HG03432 (cell line): ENCODE measurements at regions not wholly inside any gene's neighbourhood (a gene's known extent, or its start where the extent isn't known, plus 50 kb on each side); places are given as distances from the start of the nearest gene placed in this dataset.
A peak's percentile ranks its signal among the peaks of the same experiment; 100 is the strongest.
"Not testable (repeated sequence)": the region's sequence is repeated elsewhere in the genome, so short reads cannot be mapped to it uniquely, and the experiment has no call there.

ENCODE experiments used
- ATAC-seq: cut with Tn5 transposase; IDR thresholded peaks from one replicate; pipeline ENCODE4 v1.9.1; 2021; ENCODE audit warnings: mild to moderate bottlenecking, moderate library complexity; ENCODE audit not compliant: unreplicated experiment

DNA sequence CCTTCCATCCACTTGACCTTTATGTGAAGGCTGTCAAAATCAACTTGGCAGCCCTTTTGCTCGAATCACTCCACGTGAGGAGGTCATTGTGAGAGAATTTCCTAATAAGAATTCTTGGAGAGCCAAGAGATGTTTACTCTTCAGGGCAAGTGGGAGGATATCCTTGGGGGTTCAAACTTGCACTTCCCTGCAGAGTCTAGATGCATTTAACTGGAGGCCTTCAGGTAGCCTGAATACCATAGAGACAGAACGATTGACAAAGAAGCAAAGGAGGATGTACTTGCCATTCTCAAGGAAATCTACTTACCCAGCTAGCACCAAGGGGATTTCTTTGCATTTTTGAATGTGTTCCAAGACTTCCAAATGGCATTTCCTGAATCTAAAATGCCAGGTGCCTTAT is 1702.6 kb upstream of the FLRT2 start:
- ATAC-seq = no peak

DNA sequence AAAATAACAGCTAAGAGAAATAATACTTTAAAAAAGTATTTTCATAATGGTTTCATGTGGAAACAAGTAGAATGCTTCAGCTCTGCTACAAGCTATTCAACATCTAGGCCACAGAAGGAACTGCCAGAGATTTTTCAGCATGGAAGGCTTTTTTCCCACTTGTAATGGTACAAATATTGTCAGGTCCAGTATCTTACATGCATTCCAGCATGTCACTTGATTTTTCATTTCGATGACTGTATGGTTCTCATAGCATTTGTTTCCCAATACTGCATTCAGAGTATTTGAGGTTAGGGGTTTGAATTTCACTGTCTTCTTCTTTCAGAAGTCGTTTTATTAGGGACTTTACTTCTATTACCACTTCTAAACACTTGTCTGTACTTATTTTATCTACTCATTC is 1701.5 kb upstream of the FLRT2 start:
- ATAC-seq = no peak

DNA sequence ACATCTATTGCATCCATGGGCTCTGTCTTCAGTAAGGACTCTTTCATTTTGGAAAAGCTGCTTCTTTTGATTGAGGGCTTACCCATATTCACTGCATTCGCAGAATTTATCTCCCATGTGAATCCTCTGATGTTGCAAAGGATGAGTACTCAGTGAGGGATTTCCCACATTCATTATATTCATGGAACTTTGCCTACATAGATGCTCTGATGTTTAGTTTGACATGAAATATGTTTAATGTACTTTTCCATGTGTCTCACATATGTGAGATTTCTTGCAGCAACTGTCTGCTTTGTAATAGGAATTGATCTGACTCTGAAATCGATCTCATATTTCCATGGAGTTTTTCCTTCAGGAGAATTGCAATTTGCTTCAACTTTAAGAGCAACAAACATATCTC is 1699.6 kb upstream of the FLRT2 start:
- no peak for ATAC-seq

DNA sequence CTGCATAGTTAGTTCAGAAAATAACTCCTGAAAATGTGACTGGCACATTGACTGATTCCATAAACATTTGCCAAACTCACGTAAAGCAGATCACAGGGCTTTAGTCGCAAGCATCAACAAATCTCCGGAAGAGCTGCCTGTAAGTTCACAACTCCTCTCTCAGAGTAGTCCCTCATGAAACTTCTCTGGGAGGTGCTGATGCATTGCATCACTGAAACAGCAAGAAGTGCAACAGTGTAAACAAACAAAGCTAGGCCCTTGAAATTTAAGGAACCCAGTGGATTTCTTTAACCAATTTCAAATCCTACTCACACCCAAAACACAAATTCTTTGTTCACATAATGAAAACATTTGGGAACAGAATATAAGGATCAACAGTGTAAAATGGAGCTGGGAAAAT is 1691.7 kb upstream of the FLRT2 start:
- no peak for ATAC-seq

DNA sequence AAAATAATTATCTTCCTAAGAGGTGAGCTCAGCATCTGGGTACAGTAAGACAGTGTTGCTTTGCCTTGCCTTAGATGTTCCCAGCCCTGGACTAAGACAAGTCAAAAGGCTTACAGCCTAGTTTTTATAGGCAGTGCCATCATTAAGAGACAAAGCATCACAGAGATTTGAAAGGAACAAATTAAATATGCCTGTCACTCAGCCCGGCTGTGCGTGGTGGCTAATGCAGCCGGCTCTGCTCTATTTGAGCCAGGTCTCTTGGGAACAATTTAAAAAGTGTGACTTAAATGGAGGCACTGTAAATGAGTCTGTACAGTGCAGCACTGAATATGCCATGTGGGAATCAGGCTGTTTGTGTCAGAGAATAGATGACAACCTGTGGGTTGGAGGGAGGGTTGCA is 1687.4 kb upstream of the FLRT2 start:
- no peak for ATAC-seq

DNA sequence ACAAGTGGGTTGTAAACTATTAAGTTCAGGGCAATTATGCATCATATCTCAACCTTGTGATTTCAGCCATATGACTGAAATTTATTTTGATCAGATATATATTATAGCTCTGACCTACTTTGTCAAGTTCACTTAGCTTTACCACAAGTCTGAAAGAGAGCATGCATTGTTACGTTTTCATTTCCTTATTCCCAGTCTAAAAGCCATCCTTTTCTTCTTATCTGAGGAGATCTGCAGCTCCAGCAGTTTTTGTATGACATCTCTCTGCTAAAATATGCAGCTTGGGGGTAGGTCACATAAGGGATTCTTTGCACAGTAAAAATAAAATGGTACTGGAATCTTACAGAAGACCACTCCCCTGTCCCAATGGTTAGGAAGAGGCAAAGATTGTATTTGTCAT is 1682.8 kb upstream of the FLRT2 start:
- ATAC-seq = no peak

DNA sequence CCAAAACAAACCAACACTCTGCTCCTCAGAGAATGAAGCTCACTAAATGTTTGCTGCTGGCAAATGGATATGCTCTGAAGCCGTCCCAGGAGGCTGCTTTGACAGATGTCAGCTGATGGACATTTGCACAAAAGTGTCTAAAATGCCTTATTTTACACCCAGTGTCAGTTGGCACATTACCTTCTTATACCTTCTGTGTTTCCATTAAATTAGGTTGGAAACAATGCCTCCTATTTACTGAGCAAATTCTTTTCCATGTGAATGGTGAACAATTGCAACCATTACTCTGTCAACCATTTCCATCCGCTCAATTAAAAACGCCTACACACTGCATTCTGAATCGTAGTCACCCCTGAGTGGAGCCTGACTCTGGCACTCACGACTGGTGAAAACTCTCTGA is 1679.9 kb upstream of the FLRT2 start:
- ATAC-seq = no peak

DNA sequence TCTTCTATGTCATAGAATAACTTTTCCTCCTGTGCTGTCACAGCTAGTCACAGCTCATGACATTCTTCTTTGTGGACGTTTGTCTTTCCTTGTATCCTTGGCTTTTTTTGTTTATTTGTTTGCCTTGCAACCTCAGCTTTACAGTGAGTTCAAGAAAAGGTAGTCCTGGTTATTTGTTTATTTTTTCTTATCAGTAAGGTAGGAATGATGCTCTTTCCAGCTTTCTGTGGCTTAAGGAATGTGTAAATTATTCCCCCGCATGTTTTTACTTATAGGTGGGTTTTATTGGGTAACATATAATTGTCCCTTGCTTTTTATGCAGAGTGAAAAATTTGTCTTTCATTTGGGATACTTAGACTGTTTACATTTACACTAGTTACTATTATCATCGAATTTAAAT is 1673.6 kb upstream of the FLRT2 start:
- ATAC-seq = no peak

DNA sequence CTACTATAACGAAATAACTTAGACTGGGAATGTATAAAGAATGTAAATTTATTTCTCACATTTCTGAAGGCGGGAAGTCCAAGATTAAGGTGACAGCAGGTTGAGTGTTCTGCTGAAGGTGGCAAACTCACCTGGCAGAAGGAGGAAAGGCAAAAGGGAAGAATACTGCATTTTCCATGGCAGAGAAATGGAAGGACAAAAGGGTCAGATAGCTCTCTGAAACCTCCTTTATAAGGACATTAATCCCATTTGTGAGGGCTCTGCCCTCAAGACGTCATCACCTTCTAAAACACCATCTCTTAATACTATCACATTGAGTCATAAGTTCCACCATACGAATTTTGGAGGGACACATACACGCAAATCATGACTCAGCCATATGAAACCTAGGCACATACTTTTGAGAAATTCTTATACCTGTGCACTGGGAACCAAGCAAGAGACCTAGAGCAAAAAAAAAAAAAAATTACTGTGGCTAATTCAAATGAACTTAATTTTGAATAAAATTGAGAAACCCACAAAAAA is 1669.3 kb upstream of the FLRT2 start:
- ATAC-seq = no peak

DNA sequence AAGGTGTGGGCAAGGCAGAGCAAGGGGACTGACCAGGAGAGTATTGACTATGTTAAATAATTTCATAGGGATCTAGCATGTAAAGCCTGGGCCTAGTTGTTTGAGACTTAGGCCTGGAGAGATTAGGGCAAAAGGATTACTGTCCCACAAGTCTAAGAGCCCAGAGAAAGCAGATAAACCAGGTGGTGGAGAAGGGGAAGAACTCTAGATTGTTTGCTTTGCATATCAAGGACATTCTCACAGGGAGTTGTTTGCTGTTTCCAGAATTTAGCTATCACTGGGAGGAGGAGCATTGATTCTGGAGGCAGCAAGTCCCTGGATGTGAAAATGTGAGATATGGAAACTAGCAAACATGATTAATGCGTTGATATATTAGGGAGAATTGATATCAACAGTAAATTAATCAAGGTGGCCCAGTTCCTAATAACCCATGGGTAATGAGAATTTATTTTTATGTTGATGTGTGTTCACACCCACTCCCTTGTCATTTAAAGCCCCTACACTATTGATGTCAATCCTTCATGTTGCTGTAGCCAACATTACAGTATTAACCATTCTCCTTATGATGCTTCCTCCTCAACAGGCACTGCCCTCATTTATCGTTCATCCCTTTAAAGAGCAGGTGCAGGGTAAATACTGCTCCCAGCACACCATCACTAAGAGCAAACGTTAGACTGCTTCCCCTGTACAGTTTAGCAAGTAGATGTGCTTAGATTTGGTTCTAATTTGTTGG is 1666.7 kb upstream of the FLRT2 start:
- ATAC-seq = no peak

DNA sequence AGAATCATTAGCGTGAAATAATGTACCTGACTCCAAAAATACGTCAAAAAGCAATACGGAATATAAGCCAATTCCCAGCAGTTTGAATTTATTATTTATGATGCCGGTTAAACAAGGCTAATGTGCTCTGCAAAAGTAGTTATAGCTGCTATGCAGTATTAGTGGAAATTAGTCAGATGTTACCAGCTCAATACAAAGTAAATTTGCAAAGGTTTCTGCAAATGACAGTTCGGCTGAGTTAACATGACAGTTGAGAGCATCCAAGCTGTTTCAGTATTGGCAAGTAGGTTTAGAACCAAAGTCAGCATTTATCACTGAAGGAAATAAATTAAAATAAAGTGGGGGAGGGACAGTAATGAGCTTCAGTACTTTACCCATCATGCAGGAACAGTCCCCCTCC is 1665.8 kb upstream of the FLRT2 start:
- ATAC-seq = no peak

DNA sequence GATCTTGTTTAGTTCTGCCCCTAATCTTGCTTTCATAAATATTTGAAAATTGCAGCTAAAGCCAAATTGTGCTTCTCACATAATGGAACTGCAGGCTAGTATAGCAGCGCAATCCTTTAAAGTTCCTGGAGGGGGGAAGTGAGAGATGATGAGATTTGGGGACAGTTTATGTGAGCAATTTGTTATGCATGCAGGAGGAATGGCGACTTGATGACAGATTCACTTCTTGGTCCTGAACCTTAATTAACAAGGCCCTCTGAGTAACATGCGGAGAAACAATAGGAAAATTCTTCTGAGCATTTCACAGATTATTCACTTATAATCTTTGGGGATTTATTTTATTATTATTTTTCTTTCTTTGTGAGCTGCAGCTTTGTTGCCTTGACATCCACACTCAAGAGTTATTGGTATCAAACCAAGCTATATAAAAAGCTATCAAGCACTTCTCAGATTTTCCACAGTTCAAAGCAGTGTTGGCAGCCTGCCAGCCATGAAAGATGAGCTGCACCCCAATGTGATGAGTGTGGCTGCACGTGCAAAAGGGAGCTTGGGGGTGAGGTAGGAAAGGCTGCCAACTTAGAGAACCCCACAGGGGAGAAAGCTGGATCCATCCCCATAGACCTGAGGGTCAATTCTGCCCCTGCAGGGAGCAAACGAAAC is 1662.2 kb upstream of the FLRT2 start:
- no peak for ATAC-seq

DNA sequence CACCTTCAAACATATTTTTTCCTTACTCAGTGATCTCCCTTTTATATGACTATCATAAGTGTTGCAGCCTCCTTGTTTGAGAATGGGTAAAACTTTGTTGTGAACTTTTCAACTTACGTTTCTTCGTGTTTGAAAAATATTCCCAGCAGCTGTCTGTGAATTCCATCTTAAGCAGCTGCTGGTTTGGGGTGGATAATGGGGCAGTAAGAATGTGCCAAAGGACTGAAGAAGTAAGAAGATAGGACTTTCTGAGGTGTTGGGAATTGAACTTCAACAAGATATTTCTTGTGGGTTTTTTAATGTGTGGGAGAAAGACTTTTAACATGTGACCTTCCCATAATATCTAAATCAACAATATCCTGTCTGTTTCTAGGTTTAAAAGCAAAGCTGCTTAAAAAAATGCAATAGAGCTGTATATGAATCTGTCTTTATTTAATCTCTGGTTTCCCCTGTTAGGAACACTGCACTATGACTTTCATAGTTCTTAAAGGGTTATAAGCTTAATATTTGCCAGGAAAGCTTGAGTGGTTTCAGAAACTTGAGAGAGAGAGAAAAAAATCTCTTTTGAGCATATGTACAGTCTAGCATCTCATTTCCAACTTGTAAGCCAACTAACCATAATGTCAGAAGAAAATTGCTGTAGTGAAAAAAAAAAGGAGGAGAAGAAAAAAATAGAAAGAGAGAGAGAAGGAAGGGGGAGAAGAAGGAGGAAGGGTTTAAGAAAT is 1659.2 kb upstream of the FLRT2 start:
- no peak for ATAC-seq

DNA sequence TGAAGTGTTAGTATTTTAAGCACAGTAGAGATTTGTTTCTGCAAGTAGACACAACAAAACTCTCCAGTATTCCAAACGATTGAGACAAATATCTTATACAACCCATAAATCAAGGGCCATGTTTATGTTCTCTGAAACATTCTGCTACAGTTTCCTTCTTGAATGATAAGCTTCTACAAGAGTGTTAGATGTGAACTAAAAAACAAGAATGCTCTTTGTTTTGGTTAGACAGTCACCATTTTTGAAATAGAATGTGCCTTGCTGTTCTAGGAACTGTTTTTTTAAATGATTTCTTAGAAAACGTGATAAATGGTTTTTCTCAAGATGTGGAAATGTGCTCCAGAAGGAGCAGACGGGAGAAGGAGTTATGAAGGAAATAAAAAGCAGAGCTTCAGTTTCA is 1656.3 kb upstream of the FLRT2 start:
- ATAC-seq = no peak

DNA sequence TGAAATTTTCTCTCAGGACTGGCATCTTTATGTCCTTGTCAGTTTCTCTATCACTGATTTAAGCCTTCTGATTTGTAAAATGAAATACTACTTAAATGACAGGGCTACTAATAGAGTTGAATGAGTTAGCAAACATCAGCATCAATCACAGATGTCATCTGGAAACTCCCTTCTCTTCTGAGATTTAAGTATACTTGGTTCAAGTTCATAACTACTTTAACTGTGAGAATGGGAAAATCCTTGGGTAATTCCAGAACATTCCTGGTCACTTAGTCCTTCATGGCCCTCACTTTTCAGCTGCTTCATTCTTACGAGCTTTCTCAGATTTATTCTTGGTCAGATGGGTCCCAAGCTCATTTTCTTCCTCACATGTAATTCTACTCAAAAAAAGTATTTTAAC is 1655.3 kb upstream of the FLRT2 start:
- peak; percentile 62 for ATAC-seq

DNA sequence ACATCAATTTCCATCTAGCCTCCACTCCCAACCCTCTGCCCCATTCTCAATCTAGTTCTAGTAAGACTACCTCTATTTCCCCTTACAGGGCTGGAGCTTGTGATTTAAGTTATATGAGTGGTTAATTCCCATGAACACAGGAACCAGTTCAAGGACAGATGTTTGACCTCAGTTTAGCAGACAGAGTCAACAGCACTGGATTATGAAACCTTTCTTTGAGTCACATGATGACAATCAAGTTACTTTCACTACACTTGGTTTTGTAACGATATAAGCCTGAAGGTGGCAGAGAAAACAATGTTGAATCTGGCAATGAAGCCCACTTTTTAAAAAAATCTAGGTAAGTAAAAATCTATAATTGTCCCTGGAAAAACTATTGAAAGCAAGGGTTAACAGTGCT is 1646.2 kb upstream of the FLRT2 start:
- no peak for ATAC-seq

DNA sequence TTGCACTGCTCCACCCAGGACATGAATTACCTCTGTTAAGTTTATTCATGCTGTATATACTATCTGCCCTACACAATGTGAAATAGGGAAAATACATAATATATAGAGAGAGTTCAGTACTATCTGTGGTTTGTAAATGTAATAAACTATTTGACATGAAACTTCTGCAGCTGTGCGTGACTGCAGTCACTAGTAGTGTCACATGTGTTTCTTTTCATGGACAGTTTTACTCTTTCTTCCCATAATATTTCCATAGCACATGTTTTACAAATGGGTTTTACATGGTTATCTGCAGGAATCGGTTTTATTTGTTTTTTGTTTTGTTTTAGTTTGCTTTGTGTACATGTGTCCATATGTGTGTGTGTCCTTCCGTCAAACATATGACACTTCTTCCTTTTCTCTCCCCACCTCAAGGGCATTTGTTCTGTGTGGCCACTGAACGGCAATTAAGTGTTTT is 1644.1 kb upstream of the FLRT2 start:
- ATAC-seq = peak; percentile 44

DNA sequence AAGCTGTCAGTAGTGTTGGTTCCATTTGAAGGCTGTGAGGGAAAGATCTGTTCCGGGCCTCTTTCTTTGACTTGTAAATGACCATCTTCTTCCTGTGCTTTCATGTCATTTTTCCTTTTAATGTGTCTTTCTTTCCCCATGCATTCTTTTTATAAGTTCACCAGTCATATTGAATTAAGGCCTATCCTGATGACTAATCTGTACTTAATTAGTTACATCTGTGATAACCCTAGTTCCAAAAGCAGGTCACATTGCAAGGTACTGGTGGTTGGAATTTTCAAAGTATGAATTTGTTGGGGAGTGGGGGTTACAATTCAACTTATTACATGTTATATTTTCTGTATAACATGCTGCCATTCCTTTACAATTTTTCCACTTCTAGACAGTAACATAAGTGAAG is 1642.1 kb upstream of the FLRT2 start:
- no peak for ATAC-seq

DNA sequence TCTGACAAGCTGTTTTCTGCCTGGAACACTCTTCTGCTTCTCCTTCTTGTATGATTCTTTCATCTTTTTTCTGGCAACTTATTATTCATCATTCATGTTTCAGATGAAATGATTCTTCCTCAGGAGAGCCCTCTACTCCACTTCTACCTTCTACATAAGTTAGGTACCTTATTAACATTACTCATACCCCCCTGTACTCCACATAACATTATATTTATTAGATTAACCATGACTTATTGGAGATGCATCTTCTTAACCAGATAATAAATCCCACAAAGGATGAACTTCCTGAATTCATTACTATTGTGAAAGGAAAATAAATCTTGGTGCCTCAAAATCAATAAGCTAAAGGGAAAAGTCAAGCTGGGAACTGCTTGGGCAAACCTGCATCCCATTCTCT is 1636.5 kb upstream of the FLRT2 start:
- no peak for ATAC-seq

DNA sequence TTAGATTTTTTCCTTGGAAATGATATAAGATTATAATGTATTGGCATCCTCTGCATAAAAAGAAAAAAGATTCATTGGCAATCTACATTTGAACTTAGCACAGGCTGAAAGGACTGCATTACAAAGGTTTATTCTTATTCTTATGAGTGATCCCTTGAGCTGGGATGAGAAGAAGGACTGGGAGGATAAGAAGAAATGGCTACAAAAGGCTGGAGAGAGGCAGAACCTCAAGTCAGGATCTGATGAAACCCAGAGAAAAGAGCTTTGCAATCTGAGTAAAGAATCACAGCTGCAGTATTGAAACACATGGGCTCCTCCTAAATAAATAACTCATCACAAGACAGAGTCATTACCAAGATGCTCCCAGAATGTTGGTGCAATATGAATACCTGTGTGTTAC is 1635.4 kb upstream of the FLRT2 start:
- ATAC-seq = no peak

DNA sequence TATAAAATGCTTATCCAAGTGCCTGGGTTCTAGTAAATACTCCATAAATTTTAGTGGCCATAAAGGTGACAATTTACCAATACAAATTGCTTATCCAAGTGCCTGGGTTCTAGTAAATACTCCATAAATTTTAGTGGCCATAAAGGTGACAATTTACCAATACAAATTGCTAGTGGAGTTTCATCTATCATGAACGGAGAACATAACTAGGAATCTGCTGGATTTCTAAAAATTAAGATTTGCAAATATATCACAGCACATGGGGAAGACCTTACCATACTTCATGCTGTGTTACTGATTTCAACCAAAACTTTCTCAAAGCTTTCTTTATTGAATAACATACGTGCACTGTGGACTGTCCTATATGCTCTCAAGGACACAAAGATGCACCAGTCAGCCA is 1631.4 kb upstream of the FLRT2 start:
- not testable (repeated sequence) for ATAC-seq

DNA sequence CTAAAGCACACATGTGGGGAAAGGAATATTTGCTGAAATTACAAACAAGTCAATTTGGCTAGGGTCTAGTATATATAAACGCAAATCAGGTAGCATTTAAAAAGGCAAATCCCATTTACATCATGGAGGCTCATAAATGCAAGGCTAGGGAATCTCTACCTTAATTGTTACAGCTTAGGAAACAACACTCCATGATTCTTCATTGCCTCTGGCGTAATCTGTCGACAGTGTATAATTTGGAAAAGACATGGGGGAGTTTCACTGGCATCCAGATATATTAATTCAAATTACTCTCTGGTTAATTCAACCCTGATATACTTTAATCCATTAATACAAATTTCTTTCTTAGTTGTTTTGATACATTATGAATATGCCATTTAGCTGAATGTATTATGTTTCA is 1630.2 kb upstream of the FLRT2 start:
- ATAC-seq = no peak
